Smooth muscle cell (in vitro differentiated cells): ENCODE measurements at regions not wholly inside any gene's neighbourhood (a gene's known extent, or its start where the extent isn't known, plus 50 kb on each side); places are given as distances from the start of the nearest gene placed in this dataset.

Experiments
- DNase-seq: peaks from one replicate; lab custom pipeline; 2025; ENCODE audit not compliant: unreplicated experiment; lab: John Stamatoyannopoulos, UW
- H2AFZ ChIP-seq: fragments of 200-600 bp; sonication (generic); 2 replicates; pipeline ENCODE4 v1.6.0; 2016; ENCODE audit warnings: antibody characterized with exemption, low read depth, mild to moderate bottlenecking
- H3F3A ChIP-seq: fragments of 200-600 bp; sonication (generic); 2 replicates; pipeline ENCODE4 v1.6.0; 2017; ENCODE audit warnings: antibody characterized with exemption, low read depth
- H3K27ac ChIP-seq: fragments of 200-600 bp; sonication (generic); 2 replicates; pipeline ENCODE4 v1.5.1; 2016; ENCODE audit warnings: low read depth, mild to moderate bottlenecking
- H3K27me3 ChIP-seq: fragments of 200-600 bp; sonication (generic); 2 replicates; pipeline ENCODE4 v1.6.1; 2016; ENCODE audit warnings: low read depth, mild to moderate bottlenecking
- H3K36me3 ChIP-seq: fragments of 200-600 bp; sonication (generic); 2 replicates; pipeline ENCODE4 v1.5.1; 2016; ENCODE audit warnings: low read depth
- H3K4me1 ChIP-seq: fragments of 200-600 bp; sonication (generic); 2 replicates; pipeline ENCODE4 v1.5.1; 2016; ENCODE audit warnings: low read depth
- H3K4me2 ChIP-seq: fragments of 200-600 bp; sonication (generic); 2 replicates; pipeline ENCODE4 v1.6.0; 2016; ENCODE audit warnings: mild to moderate bottlenecking
- H3K4me3 ChIP-seq: fragments of 200-600 bp; sonication (generic); 2 replicates; pipeline ENCODE4 v1.5.1; 2016; ENCODE audit warnings: mild to moderate bottlenecking
- H3K79me2 ChIP-seq: fragments of 200-600 bp; sonication (generic); 2 replicates; pipeline ENCODE4 v1.6.0; 2016; ENCODE audit warnings: low read depth, mild to moderate bottlenecking
- H3K9ac ChIP-seq: fragments of 200-600 bp; sonication (generic); 2 replicates; pipeline ENCODE4 v1.6.0; 2016; ENCODE audit warnings: low read depth
- H3K9me3 ChIP-seq: fragments of 200-600 bp; sonication (generic); replicated peaks from 2 replicates; pipeline ENCODE4 v1.5.1; 2016; ENCODE audit warnings: low read depth
- H4K20me1 ChIP-seq: fragments of 200-600 bp; sonication (generic); 2 replicates; pipeline ENCODE4 v1.6.0; 2016; ENCODE audit warnings: low read depth
- CTCF ChIP-seq: fragments of 200-600 bp; sonication (generic); IDR thresholded peaks from 2 replicates; pipeline ENCODE4 v1.5.1; 2017; ENCODE audit warnings: borderline replicate concordance, mild to moderate bottlenecking, antibody characterized with exemption; ENCODE audit not compliant: insufficient read depth, poor library complexity, severe bottlenecking
- WGBS: methylation state at CpG from one replicate; pipeline ENCODE4 v1.1.7; 2016; ENCODE audit warnings: low lambda C conversion rate; 5-methylcytosine and 5-hydroxymethylcytosine counted together

- 97% methylated on average over 2 of the region's 2 CpGs for WGBS
- Histone ChIP-seq H3K79me2 (no peaks in the 10 kb centered on the region), H2AFZ (no peak overlapping the region), H3K27me3 (no peaks in the 10 kb centered on the region), H3K27ac (no peak overlapping the region), H3K9ac (no peak overlapping the region), H4K20me1 (no peaks in the 10 kb centered on the region), H3K4me3 (no peak overlapping the region), H3K4me2 (no peak overlapping the region), H3K9me3 (no peaks in the 10 kb centered on the region), H3F3A (no peaks in the 10 kb centered on the region), H3K36me3 (no peaks in the 10 kb centered on the region), H3K4me1 (no peaks in the 10 kb centered on the region)
- DNase-seq, result no peak
- no peak for TF ChIP-seq CTCF
Measured at GRCh38 chr18:73296686-73297085, 428.9 kb upstream of the NETO1 start.

GRCh38 chr18:73292156-73292555 is 424.4 kb upstream of the NETO1 start:
- TF ChIP-seq CTCF, result no peak
- no peak overlapping the region for H2AFZ ChIP-seq
- no peaks in the 10 kb centered on the region for H3K9me3 ChIP-seq
- H3K27me3 ChIP-seq, result no peaks in the 10 kb centered on the region
- 92% methylated on average over 4 of the region's 4 CpGs for WGBS
- H3K4me3 ChIP-seq, result no peak overlapping the region
- H3F3A ChIP-seq, result no peaks in the 10 kb centered on the region
- DNase-seq, result no peak
- H3K9ac ChIP-seq, result no peak overlapping the region
- H3K4me1 ChIP-seq, result no peaks in the 10 kb centered on the region
- H3K27ac ChIP-seq, result no peak overlapping the region
- H3K4me2 ChIP-seq, result no peak overlapping the region
- no peaks in the 10 kb centered on the region for H4K20me1 ChIP-seq
- no peaks in the 10 kb centered on the region for H3K79me2 ChIP-seq
- no peaks in the 10 kb centered on the region for H3K36me3 ChIP-seq

GRCh38 chr18:73288813-73289212 is 421.0 kb upstream of the NETO1 start:
- Histone ChIP-seq H3K4me1 (no peaks in the 10 kb centered on the region), H4K20me1 (no peaks in the 10 kb centered on the region), H3K79me2 (no peaks in the 10 kb centered on the region), H3K27ac (no peak overlapping the region), H3K4me2 (no peak overlapping the region), H3F3A (no peaks in the 10 kb centered on the region), H3K27me3 (no peaks in the 10 kb centered on the region), H3K36me3 (no peaks in the 10 kb centered on the region), H2AFZ (no peak overlapping the region), H3K9ac (no peak overlapping the region), H3K4me3 (no peak overlapping the region), H3K9me3 (no peaks in the 10 kb centered on the region)
- TF ChIP-seq CTCF, result no peak
- DNase-seq, result no peak
- WGBS, result 89% methylated on average over 3 of the region's 3 CpGs

GRCh38 chr18:73286584-73286983 is 418.8 kb upstream of the NETO1 start:
- no peak overlapping the region for H2AFZ ChIP-seq
- no peak overlapping the region for H3K27ac ChIP-seq
- WGBS, result 95% methylated on average over 5 of the region's 5 CpGs
- H3K27me3 ChIP-seq, result no peaks in the 10 kb centered on the region
- DNase-seq, result no peak
- no peaks in the 10 kb centered on the region for H3K36me3 ChIP-seq
- no peak overlapping the region for H3K4me3 ChIP-seq
- no peaks in the 10 kb centered on the region for H3K79me2 ChIP-seq
- H4K20me1 ChIP-seq, result no peaks in the 10 kb centered on the region
- TF ChIP-seq CTCF, result no peak
- no peaks in the 10 kb centered on the region for H3K4me1 ChIP-seq
- H3F3A ChIP-seq, result no peaks in the 10 kb centered on the region
- H3K9me3 ChIP-seq, result no peaks in the 10 kb centered on the region
- H3K4me2 ChIP-seq, result no peak overlapping the region
- no peak overlapping the region for H3K9ac ChIP-seq
